Endodermal cell (in vitro differentiated cells): ENCODE measurements at regions not wholly inside any gene's neighbourhood (a gene's known extent, or its start where the extent isn't known, plus 50 kb on each side); places are given as distances from the start of the nearest gene placed in this dataset.

Source experiments
- DNase-seq: peaks from one replicate; pipeline ENCODE4 v3.0.0-alpha.2; 2017
- H3K27ac ChIP-seq: 2 replicates; pipeline ENCODE4 v1.5.1; 2013; ENCODE audit warnings: mild to moderate bottlenecking, low read depth, low read length, moderate library complexity
- H3K27me3 ChIP-seq: 2 replicates; pipeline ENCODE4 v1.6.1; 2013; ENCODE audit warnings: mild to moderate bottlenecking, low read length, moderate library complexity; ENCODE audit not compliant: insufficient read depth, control insufficient read depth, poor library complexity, severe bottlenecking
- H3K36me3 ChIP-seq: 2 replicates; pipeline ENCODE4 v1.7.0; 2013; ENCODE audit warnings: mild to moderate bottlenecking, low read length, moderate library complexity; ENCODE audit not compliant: control insufficient read depth, insufficient read depth
- H3K4me1 ChIP-seq: one replicate; pipeline ENCODE4 v1.7.0; 2013; ENCODE audit warnings: low read length; ENCODE audit not compliant: control insufficient read depth, insufficient read depth
- H3K4me3 ChIP-seq: 2 replicates; pipeline ENCODE4 v1.5.1; 2013; ENCODE audit warnings: mild to moderate bottlenecking, low read length, moderate library complexity
- H3K9ac ChIP-seq: 2 replicates; pipeline ENCODE4 v1.6.1; 2013; ENCODE audit warnings: mild to moderate bottlenecking, low read length, moderate library complexity; ENCODE audit not compliant: poor library complexity, severe bottlenecking; ENCODE audit errors: extremely low read depth
- H3K9me3 ChIP-seq: 2 replicates; pipeline ENCODE4 v1.6.1; 2013; ENCODE audit warnings: mild to moderate bottlenecking, low read length, moderate library complexity; ENCODE audit not compliant: control insufficient read depth
- H3K27ac Mint-ChIP-seq: 2 replicates; pipeline ENCODE4 v1.8.0; 2020; ENCODE audit warnings: mixed read lengths
- H3K27me3 Mint-ChIP-seq: 2 replicates; pipeline ENCODE4 v1.8.0; 2021; ENCODE audit warnings: mild to moderate bottlenecking, mixed read lengths; ENCODE audit not compliant: insufficient read depth
- H3K36me3 Mint-ChIP-seq: 2 replicates; pipeline ENCODE4 v1.8.0; 2020; ENCODE audit warnings: low read depth, mixed read lengths
- H3K4me1 Mint-ChIP-seq: 2 replicates; pipeline ENCODE4 v1.8.0; 2020; ENCODE audit warnings: mixed read lengths
- H3K4me3 Mint-ChIP-seq: 2 replicates; pipeline ENCODE4 v1.8.0; 2020; ENCODE audit warnings: mild to moderate bottlenecking, moderate library complexity, mixed read lengths
- H3K9me3 Mint-ChIP-seq: 2 replicates; pipeline ENCODE4 v1.8.0; 2020; ENCODE audit warnings: mild to moderate bottlenecking, mixed read lengths
- CTCF ChIP-seq: fragments of 200-600 bp; sonication (generic); conservative IDR thresholded peaks from 2 replicates; pipeline ENCODE4 v1.5.0; 2021; ENCODE audit warnings: antibody characterized with exemption, mild to moderate bottlenecking
- WGBS, 2 experiments: methylation state at CpG; one replicate each; pipeline versions ENCODE4 v1.1.5 to v1.1.7; 2013; ENCODE audit warnings: missing lambda C conversion rate in 2 of 2, mixed read lengths in 1 of 2; ENCODE audit not compliant: insufficient coverage in 1 of 2, insufficient read length in 1 of 2; 5-methylcytosine and 5-hydroxymethylcytosine counted together

- Histone ChIP-seq H3K27ac (no peak overlapping the region), H3K9ac (no peak overlapping the region), H3K27me3 (no peaks in the 10 kb centered on the region), H3K36me3 (no peaks in the 10 kb centered on the region), H3K4me1 (no peaks in the 10 kb centered on the region), H3K9me3 (no peaks in the 10 kb centered on the region), H3K4me3 (no peak overlapping the region)
- Mint-ChIP-seq H3K27me3 (no peaks in the 10 kb centered on the region), H3K4me1 (peaks cover 2% of the 10 kb centered on the region), H3K4me3 (no peak overlapping the region), H3K36me3 (no peaks in the 10 kb centered on the region), H3K9me3 (peaks cover 8% of the 10 kb centered on the region), H3K27ac (no peak overlapping the region)
- 84% methylated on average over 4 of the region's 4 CpGs; no CpG with 5 or more reads in 1 of the 2 experiments for WGBS, 2 experiments
- no peak for DNase-seq
- no peak for TF ChIP-seq CTCF
These were observed 399.8 kb downstream of the HTR1B start for GRCh38 chr6:77063494-77063893.

DNA sequence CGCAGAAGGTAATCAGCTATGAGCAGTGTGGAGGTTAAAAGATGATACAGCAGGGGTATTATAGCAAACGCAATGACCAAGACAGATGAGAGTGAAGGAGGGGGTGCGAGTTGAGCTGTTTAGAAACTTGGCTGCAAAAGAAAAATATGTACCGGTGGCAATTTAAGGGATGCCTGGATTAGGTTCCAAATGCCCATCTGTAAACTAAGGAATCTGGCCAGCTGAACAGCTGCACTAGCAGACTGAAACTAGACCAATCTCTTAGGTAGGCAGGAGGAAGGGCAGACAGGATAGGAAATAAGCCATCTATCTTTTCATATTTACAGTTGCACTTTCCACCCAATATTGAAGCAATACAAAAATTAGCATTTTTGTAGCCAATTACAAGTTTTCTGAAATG, 407.6 kb downstream of the HTR1B start:
- Mint-ChIP-seq H3K27ac (no peak overlapping the region), H3K36me3 (peaks cover 3% of the 10 kb centered on the region), H3K4me1 (no peaks in the 10 kb centered on the region), H3K4me3 (no peak overlapping the region), H3K9me3 (peaks cover 19% of the 10 kb centered on the region), H3K27me3 (no peaks in the 10 kb centered on the region)
- no peaks in the 10 kb centered on the region for H3K36me3 ChIP-seq
- H3K4me1 ChIP-seq: no peaks in the 10 kb centered on the region
- 86 to 92% methylated on average over 4 of the region's 4 CpGs for WGBS, 2 experiments
- DNase-seq: no peak
- H3K27me3 ChIP-seq: no peaks in the 10 kb centered on the region
- no peak overlapping the region for H3K9ac ChIP-seq
- no peaks in the 10 kb centered on the region for H3K9me3 ChIP-seq
- no peak overlapping the region for H3K27ac ChIP-seq
- no peak overlapping the region for H3K4me3 ChIP-seq
- TF ChIP-seq CTCF: no peak

DNA sequence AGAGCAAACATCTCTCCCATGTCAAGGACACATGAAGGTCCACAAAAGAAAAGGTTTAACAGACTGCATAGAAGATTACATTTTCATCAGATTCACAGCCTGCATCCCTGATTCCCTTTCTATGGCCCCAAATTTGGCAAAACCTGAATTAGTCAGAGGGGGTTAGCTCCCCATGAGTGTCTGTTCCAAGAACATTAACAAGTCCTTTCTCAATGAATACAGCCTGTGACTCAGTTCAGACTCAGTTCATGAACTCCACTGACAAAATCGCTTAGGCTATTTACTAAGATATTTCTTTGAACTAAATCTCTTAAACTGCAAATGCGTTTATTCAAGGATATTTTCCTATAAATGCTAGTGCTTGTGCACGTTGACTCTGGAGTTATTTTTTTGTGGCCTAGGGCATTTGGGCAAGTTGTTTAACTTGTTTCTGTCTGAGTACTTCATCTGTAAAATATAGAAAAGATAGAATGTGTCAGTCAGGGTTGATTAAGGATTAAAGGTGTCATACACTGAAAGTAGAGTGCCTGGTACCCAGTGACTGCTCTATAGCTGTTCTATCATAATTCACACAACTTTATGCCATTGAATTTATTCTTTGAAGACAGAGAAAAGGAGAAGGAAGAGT, 422.6 kb downstream of the HTR1B start:
- TF ChIP-seq CTCF: no peak
- Mint-ChIP-seq H3K36me3 (peaks cover 13% of the 10 kb centered on the region), H3K4me3 (no peak overlapping the region), H3K4me1 (no peaks in the 10 kb centered on the region), H3K27me3 (no peaks in the 10 kb centered on the region), H3K27ac (no peak overlapping the region), H3K9me3 (peaks cover 21% of the 10 kb centered on the region)
- no peak for DNase-seq
- Histone ChIP-seq H3K9ac (no peak overlapping the region), H3K4me1 (no peaks in the 10 kb centered on the region), H3K27ac (no peak overlapping the region), H3K4me3 (no peak overlapping the region), H3K27me3 (no peaks in the 10 kb centered on the region), H3K36me3 (no peaks in the 10 kb centered on the region), H3K9me3 (no peaks in the 10 kb centered on the region)
- 81 to 95% methylated on average over 2 to 3 of the region's 3 CpGs for WGBS, 2 experiments
